ENCODE measurements at regions not wholly inside any gene's neighbourhood (a gene's known extent, or its start where the extent isn't known, plus 50 kb on each side); places are given as distances from the start of the nearest gene placed in this dataset.

GRCh38 chr3:43194069-43194468, 88.2 kb upstream of the POMGNT2 start:
- POLR2A ChIA-PET = interaction anchor here (0.6 to 4.8 kb wide), 7 partner anchors 10 to 309 kb away, joined by 3 to 60 read pairs (median 6); no protein-coding TSS in a partner anchor
- Mint-ChIP-seq H3K4me3 (peak overlapping the region; percentile 42 to 82 (median 71)), H3K36me3 (peaks cover 0 to 5% (median under 1%) of the 10 kb centered on the region in 3 donors), H3K9me3 (peaks cover 0 to 18% (median 4%) of the 10 kb centered on the region in 9 donors), H3K27ac (peak overlapping the region; percentile 95 to 98 (median 97)), H3K4me1 (peaks cover 61 to 87% (median 77%) of the 10 kb centered on the region in 4 donors), H3K27me3 (peaks cover 0 to 1% (median 0%) of the 10 kb centered on the region in 5 donors)
- no peak for DNase-seq
- no peak for ATAC-seq

DNA sequence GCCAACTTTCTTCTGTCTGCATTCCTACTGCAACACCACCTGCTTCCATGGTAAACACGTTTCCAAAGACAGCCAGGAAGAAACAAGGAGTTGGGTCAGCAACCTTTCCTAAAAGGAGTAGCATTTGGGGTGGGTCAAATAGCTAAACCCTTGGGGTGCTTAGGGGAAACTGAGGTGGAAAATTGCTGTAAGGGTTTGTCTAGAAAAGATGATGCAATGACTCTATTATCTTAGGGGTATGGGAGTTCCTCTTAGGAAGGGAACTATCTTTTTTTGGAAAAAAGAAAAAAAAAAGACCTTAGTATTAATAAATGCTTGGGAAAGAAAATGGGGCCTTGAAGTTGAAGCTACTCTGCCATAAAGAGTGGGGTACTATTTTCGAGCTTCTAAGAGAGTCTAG, 86.1 kb upstream of the POMGNT2 start:
- H3K27me3 Mint-ChIP-seq = peaks cover 0 to 1% (median 0%) of the 10 kb centered on the region in 5 donors
- H3K4me1 Mint-ChIP-seq = peaks cover 52 to 71% (median 57%) of the 10 kb centered on the region in 4 donors
- peaks cover 0 to 19% (median 8%) of the 10 kb centered on the region in 3 donors for H3K36me3 Mint-ChIP-seq
- peak overlapping the region in 8 of 10 donors; percentile 1 to 66 (median 30) for H3K4me3 Mint-ChIP-seq
- DNase-seq (no peak), ATAC-seq (no peak)
- H3K27ac Mint-ChIP-seq = peak overlapping the region; percentile 43 to 98 (median 96)
- POLR2A ChIA-PET = interaction anchor here (0.7 to 4.8 kb wide), 4 partner anchors 10 to 184 kb away, joined by 3 to 60 read pairs (median 5); no protein-coding TSS in a partner anchor
- H3K9me3 Mint-ChIP-seq = peaks cover 0 to 23% (median 6%) of the 10 kb centered on the region in 9 donors

- peaks cover 45 to 62% (median 48%) of the 10 kb centered on the region in 4 donors for H3K4me1 Mint-ChIP-seq
- peak overlapping the region in 1 of 10 donors; percentile 8 for H3K27ac Mint-ChIP-seq
- H3K9me3 Mint-ChIP-seq = peaks cover 0 to 23% (median 6%) of the 10 kb centered on the region in 9 donors
- POLR2A ChIA-PET = interaction anchor here (4.8 kb wide), 1 partner anchor 13 kb away, joined by 60 read pairs; no protein-coding TSS in a partner anchor
- H3K27me3 Mint-ChIP-seq = no peaks in the 10 kb centered on the region
- H3K4me3 Mint-ChIP-seq = no peak overlapping the region
- ATAC-seq (no peak), DNase-seq (no peak)
- peaks cover 0 to 19% (median 8%) of the 10 kb centered on the region in 3 donors for H3K36me3 Mint-ChIP-seq
Observed at GRCh38 chr3:43191116-43191515, 85.2 kb upstream of the POMGNT2 start.

DNA sequence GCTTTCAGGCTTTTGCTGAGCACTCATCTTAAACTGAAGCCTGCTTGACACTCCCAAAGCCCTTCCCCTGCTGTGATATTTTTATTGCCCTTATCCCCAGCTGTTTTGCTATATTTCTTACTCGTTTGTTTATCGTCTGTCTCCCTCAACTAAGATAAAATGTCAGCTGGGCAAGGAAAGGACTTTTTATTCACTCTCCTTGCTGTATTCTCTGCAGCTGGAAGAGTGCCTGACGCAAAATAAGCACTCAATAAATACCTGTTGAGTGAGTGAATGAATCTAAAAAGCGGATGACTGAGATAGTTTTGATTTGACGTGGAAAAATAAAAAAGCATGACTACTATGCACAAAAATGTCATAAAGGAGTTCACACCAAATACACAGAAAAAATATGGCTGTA, 84.8 kb upstream of the POMGNT2 start:
- H3K27ac Mint-ChIP-seq = peak overlapping the region in 3 of 10 donors; percentile 8 to 39 (median 11)
- H3K4me1 Mint-ChIP-seq = peaks cover 43 to 60% (median 44%) of the 10 kb centered on the region in 4 donors
- ATAC-seq (no peak), DNase-seq (no peak)
- H3K27me3 Mint-ChIP-seq = no peaks in the 10 kb centered on the region
- peaks cover 0 to 19% (median 8%) of the 10 kb centered on the region in 3 donors for H3K36me3 Mint-ChIP-seq
- H3K9me3 Mint-ChIP-seq = peaks cover 0 to 23% (median 6%) of the 10 kb centered on the region in 9 donors
- POLR2A ChIA-PET = interaction anchor here (4.8 kb wide), 1 partner anchor 13 kb away, joined by 60 read pairs; no protein-coding TSS in a partner anchor
- no peak overlapping the region for H3K4me3 Mint-ChIP-seq

DNA sequence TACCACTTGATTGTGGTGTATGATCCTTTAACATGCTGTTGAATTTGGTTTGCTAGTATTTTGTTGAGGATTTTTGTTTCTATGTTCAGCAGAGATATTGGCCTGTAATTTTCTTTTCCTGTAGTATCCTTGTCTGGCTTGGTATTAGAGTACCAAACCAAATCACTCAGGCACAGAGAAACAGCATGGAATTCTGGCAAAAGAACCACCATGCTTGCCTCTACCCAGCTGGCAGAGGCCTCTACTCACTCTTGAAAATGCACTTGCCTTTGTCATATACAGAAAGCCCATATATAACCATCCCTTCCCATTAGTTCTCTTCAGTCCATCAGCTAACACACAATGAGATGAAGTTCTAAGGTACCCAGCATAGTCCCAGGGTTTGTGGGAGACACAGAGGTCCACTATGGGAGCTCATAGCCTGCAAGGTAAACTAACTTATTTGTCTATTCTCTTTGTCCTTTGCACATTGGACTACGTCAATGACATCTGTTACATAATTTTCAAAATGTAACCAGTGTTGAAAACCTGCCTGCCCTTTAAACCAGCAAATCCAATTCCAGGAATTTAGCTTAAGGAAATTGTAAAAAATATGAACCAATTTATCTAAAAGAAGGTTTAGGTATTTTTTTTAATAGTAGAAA, 82.1 kb upstream of the POMGNT2 start:
- Mint-ChIP-seq H3K4me1 (peaks cover 25 to 46% (median 33%) of the 10 kb centered on the region in 4 donors), H3K27ac (peak overlapping the region in 2 of 10 donors; percentile 55 to 60), H3K9me3 (peaks cover 0 to 23% (median 6%) of the 10 kb centered on the region in 9 donors), H3K4me3 (no peak overlapping the region), H3K36me3 (peaks cover 0 to 19% (median 8%) of the 10 kb centered on the region in 3 donors), H3K27me3 (no peaks in the 10 kb centered on the region)
- POLR2A ChIA-PET = interaction anchor here (0.6 to 2.4 kb wide), 2 partner anchors 10 to 25 kb away, joined by 4 to 12 read pairs; no protein-coding TSS in a partner anchor
- DNase-seq = no peak
- ATAC-seq = no peak

GRCh38 chr3:43185983-43186314, 80.1 kb upstream of the POMGNT2 start:
- Mint-ChIP-seq H3K27me3 (no peaks in the 10 kb centered on the region), H3K36me3 (peaks cover 0 to 19% (median 8%) of the 10 kb centered on the region in 3 donors), H3K9me3 (peaks cover 0 to 23% (median 6%) of the 10 kb centered on the region in 9 donors), H3K27ac (peak overlapping the region in 3 of 10 donors; percentile 2 to 15 (median 11)), H3K4me3 (no peak overlapping the region), H3K4me1 (peaks cover 26 to 45% (median 28%) of the 10 kb centered on the region in 4 donors)
- POLR2A ChIA-PET = no interaction called here
- ATAC-seq (no peak), DNase-seq (no peak)

- H3K27ac Mint-ChIP-seq = peak overlapping the region in 5 of 10 donors; percentile 11 to 79 (median 45)
- H3K9me3 Mint-ChIP-seq = peaks cover 0 to 22% (median 6%) of the 10 kb centered on the region in 9 donors
- ATAC-seq = no peak
- no peaks in the 10 kb centered on the region for H3K27me3 Mint-ChIP-seq
- H3K4me3 Mint-ChIP-seq = no peak overlapping the region
- H3K36me3 Mint-ChIP-seq = peaks cover 0 to 19% (median 8%) of the 10 kb centered on the region in 3 donors
- DNase-seq = no peak
- peaks cover 26 to 45% (median 33%) of the 10 kb centered on the region in 4 donors for H3K4me1 Mint-ChIP-seq
- POLR2A ChIA-PET = interaction anchor here (1.0 to 1.1 kb wide), 2 partner anchors 9 to 31 kb away, joined by 4 to 5 read pairs; no protein-coding TSS in a partner anchor
Observed at GRCh38 chr3:43185274-43185982, 79.5 kb upstream of the POMGNT2 start.

GRCh38 chr3:43183456-43183855, 77.6 kb upstream of the POMGNT2 start:
- peaks cover 35 to 59% (median 53%) of the 10 kb centered on the region in 4 donors for H3K4me1 Mint-ChIP-seq
- POLR2A ChIA-PET = interaction anchor here (0.6 to 1.2 kb wide), 2 partner anchors 10 to 170 kb away, joined by 3 to 9 read pairs; no protein-coding TSS in a partner anchor
- DNase-seq (no peak), ATAC-seq (no peak)
- peaks cover 0 to 10% (median 3%) of the 10 kb centered on the region in 3 donors for H3K36me3 Mint-ChIP-seq
- no peaks in the 10 kb centered on the region for H3K27me3 Mint-ChIP-seq
- peak overlapping the region in 5 of 10 donors; percentile 20 to 76 (median 45) for H3K27ac Mint-ChIP-seq
- H3K9me3 Mint-ChIP-seq = peaks cover 0 to 10% (median 1%) of the 10 kb centered on the region in 9 donors
- H3K4me3 Mint-ChIP-seq = no peak overlapping the region

DNA sequence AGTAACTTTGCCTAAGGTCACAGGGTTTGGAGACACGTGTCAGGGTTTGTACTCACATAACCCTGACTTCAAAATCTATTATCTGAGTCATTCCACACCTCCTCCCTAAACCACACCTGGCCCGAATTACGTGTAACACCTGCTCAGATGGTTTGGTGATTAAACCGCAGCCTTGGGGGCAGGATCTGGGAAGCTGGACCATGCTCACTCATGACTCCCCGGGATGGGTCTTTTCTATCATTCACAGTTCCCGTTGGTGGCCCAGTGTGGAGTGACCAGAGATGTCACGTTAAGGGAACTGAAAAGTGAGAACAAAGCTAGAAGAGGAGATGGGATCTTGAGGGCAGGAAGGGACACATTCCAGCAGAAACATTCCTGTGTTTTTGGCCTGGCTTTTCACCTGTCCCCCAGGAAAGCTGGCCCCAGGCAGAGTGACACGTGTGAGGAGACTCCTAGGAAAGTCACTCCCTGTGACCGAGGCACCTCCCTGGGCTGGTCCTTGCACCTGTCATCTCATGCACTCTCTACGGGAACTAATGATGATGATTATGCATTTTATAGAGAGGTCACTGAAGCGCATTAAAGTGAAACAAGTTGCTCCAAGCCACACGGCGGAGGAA, 75.4 kb upstream of the POMGNT2 start:
- H3K4me3 Mint-ChIP-seq = peak overlapping the region; percentile 34 to 84 (median 72)
- H3K9me3 Mint-ChIP-seq = no peaks in the 10 kb centered on the region
- peak overlapping the region; percentile 80 to 97 (median 93) for H3K27ac Mint-ChIP-seq
- POLR2A ChIA-PET = interaction anchor here (2.3 to 7.6 kb wide), 4 partner anchors 12 to 36 kb away, joined by 9 to 60 read pairs (median 32); no protein-coding TSS in a partner anchor
- DNase-seq (peak in 2 of 10 donors; percentile 14 to 25), ATAC-seq (peak; percentile 57)
- H3K4me1 Mint-ChIP-seq = peaks cover 41 to 74% (median 69%) of the 10 kb centered on the region in 4 donors
- no peaks in the 10 kb centered on the region for H3K36me3 Mint-ChIP-seq
- H3K27me3 Mint-ChIP-seq = no peaks in the 10 kb centered on the region

GRCh38 chr3:43180694-43181093, 74.8 kb upstream of the POMGNT2 start:
- Mint-ChIP-seq H3K27me3 (no peaks in the 10 kb centered on the region), H3K9me3 (peaks cover 0 to 3% (median 0%) of the 10 kb centered on the region in 9 donors), H3K36me3 (peaks cover 0 to 2% (median 0%) of the 10 kb centered on the region in 3 donors), H3K4me1 (peaks cover 41 to 78% (median 69%) of the 10 kb centered on the region in 4 donors), H3K27ac (peak overlapping the region; percentile 80 to 97 (median 93)), H3K4me3 (peak overlapping the region; percentile 59 to 91 (median 76))
- DNase-seq (no peak), ATAC-seq (peak in 1 of 2 donors; percentile 21)
- POLR2A ChIA-PET = interaction anchor here (0.8 to 7.6 kb wide), 13 partner anchors 12 to 181 kb away, joined by 3 to 60 read pairs (median 6); no protein-coding TSS in a partner anchor

DNA sequence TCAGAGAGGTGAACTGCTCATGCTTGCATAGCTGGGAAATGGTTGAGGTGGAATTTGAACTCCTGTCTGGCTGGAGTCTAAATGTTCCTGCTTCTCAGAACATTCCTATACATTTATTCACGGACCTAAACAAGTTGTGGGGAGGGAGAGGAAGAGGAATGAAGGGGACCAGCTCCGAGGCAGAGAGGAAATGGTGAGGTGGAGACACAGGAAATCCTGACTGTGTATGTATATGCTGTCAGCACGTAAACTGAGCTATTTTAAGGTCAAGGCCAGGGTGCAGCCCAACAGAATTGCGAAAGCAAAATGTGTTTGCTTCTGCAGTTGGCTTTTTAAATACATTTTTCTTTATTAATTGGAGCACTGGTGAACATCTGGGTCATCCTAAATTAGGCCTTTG, 74.1 kb upstream of the POMGNT2 start:
- DNase-seq (peak in 6 of 10 donors; percentile 25 to 67 (median 52)), ATAC-seq (peak; percentile 94 to 97)
- Mint-ChIP-seq H3K4me3 (peak overlapping the region; percentile 57 to 91 (median 78)), H3K36me3 (peaks cover 0 to 3% (median under 1%) of the 10 kb centered on the region in 3 donors), H3K27me3 (no peaks in the 10 kb centered on the region), H3K4me1 (peaks cover 41 to 82% (median 69%) of the 10 kb centered on the region in 4 donors), H3K27ac (peak overlapping the region; percentile 80 to 97 (median 93)), H3K9me3 (peaks cover 0 to 5% (median 0%) of the 10 kb centered on the region in 9 donors)
- POLR2A ChIA-PET = interaction anchor here (0.8 to 7.6 kb wide), 15 partner anchors 9 to 181 kb away, joined by 3 to 60 read pairs (median 5); no protein-coding TSS in a partner anchor

All from naive thymus-derived CD8-positive, alpha-beta T cell (primary cell).